ENCODE measurements at regions not wholly inside any gene's neighbourhood (a gene's known extent, or its start where the extent isn't known, plus 50 kb on each side); places are given as distances from the start of the nearest gene placed in this dataset.

DNA sequence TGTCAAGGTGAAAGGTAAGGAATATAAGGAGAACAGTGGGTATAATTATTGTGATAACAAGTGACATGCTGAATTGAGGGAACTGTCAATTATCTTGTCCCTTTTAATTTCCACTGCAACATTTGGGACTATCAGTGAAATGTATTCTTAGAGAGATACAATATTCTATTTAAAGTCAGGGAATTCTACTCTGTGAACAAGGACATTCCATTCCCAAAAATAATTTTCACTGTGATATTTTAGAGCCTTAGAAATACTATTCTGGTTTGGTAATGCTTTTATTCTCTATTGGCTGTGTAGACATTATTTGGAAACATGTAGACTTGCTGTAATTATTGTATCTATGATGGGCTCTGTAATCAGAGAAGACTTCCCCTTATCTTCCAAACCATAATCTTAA, 248.0 kb upstream of the PCSK5 start:
- no peak overlapping the region for H3K27ac Mint-ChIP-seq
- no peak overlapping the region for H3K4me3 Mint-ChIP-seq
- H3K4me1 Mint-ChIP-seq (ENCODE audit: low read depth), result no peaks in the 10 kb centered on the region
- TF ChIP-seq, protein P1, sequence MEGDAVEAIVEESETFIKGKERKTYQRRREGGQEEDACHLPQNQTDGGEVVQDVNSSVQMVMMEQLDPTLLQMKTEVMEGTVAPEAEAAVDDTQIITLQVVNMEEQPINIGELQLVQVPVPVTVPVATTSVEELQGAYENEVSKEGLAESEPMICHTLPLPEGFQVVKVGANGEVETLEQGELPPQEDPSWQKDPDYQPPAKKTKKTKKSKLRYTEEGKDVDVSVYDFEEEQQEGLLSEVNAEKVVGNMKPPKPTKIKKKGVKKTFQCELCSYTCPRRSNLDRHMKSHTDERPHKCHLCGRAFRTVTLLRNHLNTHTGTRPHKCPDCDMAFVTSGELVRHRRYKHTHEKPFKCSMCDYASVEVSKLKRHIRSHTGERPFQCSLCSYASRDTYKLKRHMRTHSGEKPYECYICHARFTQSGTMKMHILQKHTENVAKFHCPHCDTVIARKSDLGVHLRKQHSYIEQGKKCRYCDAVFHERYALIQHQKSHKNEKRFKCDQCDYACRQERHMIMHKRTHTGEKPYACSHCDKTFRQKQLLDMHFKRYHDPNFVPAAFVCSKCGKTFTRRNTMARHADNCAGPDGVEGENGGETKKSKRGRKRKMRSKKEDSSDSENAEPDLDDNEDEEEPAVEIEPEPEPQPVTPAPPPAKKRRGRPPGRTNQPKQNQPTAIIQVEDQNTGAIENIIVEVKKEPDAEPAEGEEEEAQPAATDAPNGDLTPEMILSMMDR (IDR thresholded peaks at IDR 0.05), result no peak
- DNase-seq, result no peak
- peaks cover 2% of the 10 kb centered on the region; the same call in 1 of the 2 replicates for H3K27me3 Mint-ChIP-seq (ENCODE audit: insufficient read depth)
- peaks cover 22% of the 10 kb centered on the region for H3K9me3 Mint-ChIP-seq
- H3K36me3 Mint-ChIP-seq (ENCODE audit: low read depth), result no peaks in the 10 kb centered on the region

DNA sequence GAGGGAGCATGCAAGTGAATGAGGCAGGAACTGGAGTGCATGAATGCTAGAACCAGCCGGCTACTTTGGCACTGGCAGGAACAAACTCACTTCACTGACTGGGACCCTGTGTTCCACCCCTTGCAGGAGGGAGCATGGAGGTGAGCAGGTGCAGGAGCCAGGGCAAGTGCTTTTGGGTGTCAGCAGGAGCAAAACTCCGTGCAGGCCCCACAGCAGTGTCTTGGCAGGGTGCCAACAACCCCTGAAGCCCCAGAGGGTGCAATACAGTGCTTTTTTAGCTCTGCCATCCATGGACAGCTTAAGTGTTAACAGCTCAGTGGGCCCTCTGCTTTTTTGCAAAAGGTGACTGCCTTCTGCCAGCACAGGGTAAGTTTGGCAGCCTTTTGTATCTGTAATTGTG, 245.8 kb upstream of the PCSK5 start:
- TF ChIP-seq, protein P1 (IDR thresholded peaks at IDR 0.05), result no peak
- Mint-ChIP-seq H3K4me3 (no peak overlapping the region), H3K4me1 (ENCODE audit: low read depth) (no peaks in the 10 kb centered on the region), H3K27ac (no peak overlapping the region), H3K36me3 (ENCODE audit: low read depth) (no peaks in the 10 kb centered on the region), H3K9me3 (peaks cover 25% of the 10 kb centered on the region), H3K27me3 (ENCODE audit: insufficient read depth) (peaks cover 2% of the 10 kb centered on the region; the same call in 1 of the 2 replicates)
- DNase-seq, result no peak

DNA sequence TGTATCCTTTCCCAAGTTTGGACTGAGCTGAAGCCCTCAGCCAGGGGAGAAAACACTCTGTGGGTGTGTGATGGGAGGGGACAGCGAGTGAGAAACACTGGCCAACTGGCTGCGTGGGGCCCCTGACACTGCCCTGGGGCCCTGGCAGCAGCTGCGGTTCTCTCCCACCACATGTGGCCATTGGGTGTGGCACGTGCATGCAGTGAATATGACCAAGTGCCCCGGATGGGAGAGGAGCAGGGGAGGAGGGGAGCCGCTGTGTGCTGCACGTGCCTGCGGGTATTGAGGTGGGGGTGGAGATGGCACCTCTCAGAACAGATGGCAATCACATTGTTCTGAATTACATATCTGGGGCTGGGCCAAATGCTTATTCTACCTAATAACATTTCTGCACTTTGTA, 242.4 kb upstream of the PCSK5 start:
- Mint-ChIP-seq H3K4me1 (ENCODE audit: low read depth) (no peaks in the 10 kb centered on the region), H3K27ac (no peak overlapping the region), H3K4me3 (no peak overlapping the region), H3K36me3 (ENCODE audit: low read depth) (no peaks in the 10 kb centered on the region), H3K9me3 (peaks cover 17% of the 10 kb centered on the region), H3K27me3 (ENCODE audit: insufficient read depth) (peaks cover 2% of the 10 kb centered on the region; the same call in 1 of the 2 replicates)
- no peak for DNase-seq
- TF ChIP-seq, protein P1 (IDR thresholded peaks at IDR 0.05), result no peak

DNA sequence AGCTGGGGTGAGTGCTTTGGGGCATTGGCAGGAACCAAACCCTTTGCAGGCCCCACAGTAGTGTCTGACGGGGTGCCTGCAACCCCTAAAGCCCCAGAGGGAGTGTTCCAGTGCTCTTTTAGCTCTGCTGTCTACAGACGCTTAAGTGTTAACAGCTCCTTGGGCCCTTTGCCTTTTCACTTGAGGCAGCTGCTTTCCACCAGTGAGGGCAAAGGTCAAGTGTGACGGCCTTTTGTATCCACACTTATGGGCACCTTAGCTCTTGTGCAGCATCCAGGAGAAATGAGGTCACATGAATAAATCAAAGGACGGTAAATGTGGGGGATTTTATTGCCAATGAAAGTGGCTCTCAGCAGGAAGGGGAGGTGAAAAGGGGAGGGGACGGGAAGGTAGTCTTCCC, 241.4 kb upstream of the PCSK5 start:
- no peaks in the 10 kb centered on the region for H3K36me3 Mint-ChIP-seq (ENCODE audit: low read depth)
- H3K9me3 Mint-ChIP-seq, result peaks cover 21% of the 10 kb centered on the region
- no peak overlapping the region for H3K27ac Mint-ChIP-seq
- H3K4me1 Mint-ChIP-seq (ENCODE audit: low read depth), result no peaks in the 10 kb centered on the region
- no peak for DNase-seq
- H3K27me3 Mint-ChIP-seq (ENCODE audit: insufficient read depth), result peaks cover 2% of the 10 kb centered on the region; the same call in 1 of the 2 replicates
- H3K4me3 Mint-ChIP-seq, result no peak overlapping the region
- TF ChIP-seq, protein P1 (IDR thresholded peaks at IDR 0.05), result no peak

DNA sequence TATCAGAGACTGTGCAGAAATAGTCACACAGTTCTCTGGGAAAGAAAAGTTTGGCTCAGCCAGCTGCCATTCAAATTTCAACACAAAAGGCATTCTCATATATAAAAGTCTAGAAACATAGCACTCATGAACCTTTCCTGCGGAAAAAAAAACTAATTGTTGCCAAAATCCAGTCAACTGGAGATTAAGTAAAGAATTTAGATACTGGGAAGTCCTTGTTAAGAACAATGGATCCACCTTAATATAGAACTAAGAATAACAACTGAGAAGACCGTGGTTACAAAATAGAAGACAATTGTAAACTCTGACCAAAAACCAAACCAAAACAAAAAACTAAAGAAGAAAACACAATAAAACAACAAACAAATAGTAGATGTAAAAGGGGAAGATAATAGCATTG, 238.8 kb upstream of the PCSK5 start:
- Mint-ChIP-seq H3K4me3 (no peak overlapping the region), H3K27me3 (ENCODE audit: insufficient read depth) (no peaks in the 10 kb centered on the region; the same call in 1 of the 2 replicates), H3K9me3 (peaks cover 21% of the 10 kb centered on the region), H3K27ac (no peak overlapping the region), H3K4me1 (ENCODE audit: low read depth) (no peaks in the 10 kb centered on the region), H3K36me3 (ENCODE audit: low read depth) (no peaks in the 10 kb centered on the region)
- DNase-seq, result no peak
- TF ChIP-seq, protein P1 (IDR thresholded peaks at IDR 0.05), result no peak

DNA sequence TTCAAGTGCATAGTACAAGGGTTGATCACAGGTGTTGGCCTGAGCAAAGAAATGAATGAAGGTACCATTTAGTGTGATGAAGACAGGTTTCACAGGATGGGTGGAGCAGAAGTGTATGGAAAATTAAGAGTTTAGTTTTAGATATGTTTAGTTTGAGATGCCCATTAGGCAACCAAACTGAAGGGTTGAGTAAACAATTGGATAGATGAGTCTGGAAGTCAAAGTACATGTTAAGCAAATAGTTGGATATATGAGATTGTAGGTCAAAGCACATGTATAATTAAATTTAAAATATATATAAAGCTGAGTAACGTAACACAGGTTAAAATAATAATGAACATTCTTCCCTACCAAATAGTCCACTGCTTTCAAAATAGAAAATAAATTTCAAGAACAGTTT, 237.1 kb upstream of the PCSK5 start:
- Mint-ChIP-seq H3K27me3 (ENCODE audit: insufficient read depth) (no peaks in the 10 kb centered on the region; the same call in 1 of the 2 replicates), H3K4me3 (no peak overlapping the region), H3K27ac (no peak overlapping the region), H3K4me1 (ENCODE audit: low read depth) (no peaks in the 10 kb centered on the region), H3K9me3 (peaks cover 19% of the 10 kb centered on the region), H3K36me3 (ENCODE audit: low read depth) (no peaks in the 10 kb centered on the region)
- no peak for DNase-seq
- TF ChIP-seq, protein P1 (IDR thresholded peaks at IDR 0.05), result no peak

All from HFFc6 (cell line).